GM12892 (cell line): ENCODE measurements at regions not wholly inside any gene's neighbourhood (a gene's known extent, or its start where the extent isn't known, plus 50 kb on each side); places are given as distances from the start of the nearest gene placed in this dataset.

ENCODE experiments used
- POLR2A ChIP-seq: IDR thresholded peaks from 2 replicates; pipeline ENCODE4 v1.6.1; 2011; ENCODE audit warnings: low read depth, low read length, control low read depth
- POLR2AphosphoS5 ChIP-seq: IDR thresholded peaks from 2 replicates; pipeline ENCODE4 v1.6.1; 2011; ENCODE audit warnings: low read depth, low read length, control low read depth
- TAF1 ChIP-seq: IDR thresholded peaks from 2 replicates; pipeline ENCODE4 v1.6.1; 2011; ENCODE audit warnings: low read depth, mild to moderate bottlenecking, control low read depth, low read length, borderline replicate concordance

GRCh38 chr6:169998457-169998856, 247.0 kb downstream of the ERMARD start:
- TF ChIP-seq POLR2A (no peak), POLR2AphosphoS5 (no peak), TAF1 (no peak)
